ENCODE measurements at regions not wholly inside any gene's neighbourhood (a gene's known extent, or its start where the extent isn't known, plus 50 kb on each side); places are given as distances from the start of the nearest gene placed in this dataset.
A peak's percentile ranks its signal among the peaks of the same experiment; 100 is the strongest.

DNA sequence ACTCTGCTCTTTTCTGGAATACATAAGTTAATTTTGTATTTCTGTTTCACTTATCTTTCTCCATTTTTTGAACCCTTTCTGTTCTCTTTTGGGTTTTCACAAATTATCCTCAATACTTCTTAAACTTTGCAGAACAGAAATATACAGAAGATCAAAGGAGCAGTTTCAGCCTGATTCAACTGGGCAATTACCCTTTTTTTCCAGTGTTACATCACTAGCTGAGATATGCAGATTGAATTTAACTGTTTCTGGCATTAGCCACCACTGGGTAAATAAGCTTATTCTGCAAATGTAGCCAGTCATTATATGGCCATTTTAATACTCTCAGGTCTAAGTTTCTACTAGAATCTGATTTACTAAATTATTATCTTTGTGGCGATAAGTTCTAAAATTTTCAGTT is 66.9 kb upstream of the GRID2 start:
- Histone ChIP-seq H3K36me3 (ENCODE audit: control insufficient read depth, insufficient read depth, low read length) (no peaks in the 10 kb centered on the region), H3K4me2 (ENCODE audit: extremely low read depth, insufficient read depth, low read length) (no peak overlapping the region), H3K79me2 (ENCODE audit: control insufficient read depth, insufficient read depth, low read length) (no peaks in the 10 kb centered on the region), H3K27me3 (ENCODE audit: control insufficient read depth, insufficient read depth, low read length) (no peaks in the 10 kb centered on the region), H4K20me1 (ENCODE audit: control insufficient read depth, extremely low read depth, insufficient read depth, low read length) (no peaks in the 10 kb centered on the region), H3K9ac (ENCODE audit: insufficient read depth, low read length) (no peak overlapping the region), H3K9me3 (ENCODE audit: control insufficient read depth, insufficient read depth, low read depth, low read length) (no peaks in the 10 kb centered on the region), H3K27ac (ENCODE audit: insufficient read depth, low read length) (no peak overlapping the region), H2AFZ (ENCODE audit: low read length) (no peak overlapping the region), H3K4me3 (replicated peaks in 1 of 4; ENCODE audit: control extremely low read depth in 1 of 4, insufficient read depth in 1 of 4, low read depth in 3 of 4, low read length in 4 of 4) (no peak overlapping the region), H3K4me1 (ENCODE audit: control insufficient read depth, extremely low read depth, insufficient read depth, low read length) (peaks cover 12% of the 10 kb centered on the region)
- DNase-seq (ENCODE audit: low read depth in 2 of 2), result peak; percentile 71 to 82
- no peak for TF ChIP-seq EZH2 (IDR thresholded peaks at IDR 0.05; ENCODE audit: low read length, missing control alignments)

DNA sequence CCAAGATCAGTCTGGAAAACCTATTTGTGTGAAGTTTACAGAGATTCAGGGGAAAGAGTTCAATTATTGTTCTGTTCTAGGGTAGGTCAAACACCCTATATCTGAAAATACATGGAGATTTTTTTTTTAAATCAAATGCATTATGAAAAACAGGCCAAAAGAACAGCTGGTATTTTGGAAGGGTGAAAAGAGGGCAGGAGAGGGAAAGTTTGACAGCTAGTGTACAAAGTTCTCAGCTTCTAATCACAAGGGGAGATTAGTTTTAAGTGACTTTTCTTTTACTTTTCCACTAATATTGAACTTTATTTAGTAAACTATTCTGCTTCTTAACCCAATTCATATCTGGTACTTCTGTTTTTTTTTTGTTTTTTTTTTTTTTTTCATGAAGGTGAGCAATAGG is 66.2 kb upstream of the GRID2 start:
- Histone ChIP-seq H3K4me2 (ENCODE audit: extremely low read depth, insufficient read depth, low read length) (no peak overlapping the region), H3K79me2 (ENCODE audit: control insufficient read depth, insufficient read depth, low read length) (no peaks in the 10 kb centered on the region), H2AFZ (ENCODE audit: low read length) (no peak overlapping the region), H3K9me3 (ENCODE audit: control insufficient read depth, insufficient read depth, low read depth, low read length) (no peaks in the 10 kb centered on the region), H3K27ac (ENCODE audit: insufficient read depth, low read length) (no peak overlapping the region), H3K4me3 (replicated peaks in 1 of 4; ENCODE audit: control extremely low read depth in 1 of 4, insufficient read depth in 1 of 4, low read depth in 3 of 4, low read length in 4 of 4) (no peak overlapping the region), H4K20me1 (ENCODE audit: control insufficient read depth, extremely low read depth, insufficient read depth, low read length) (no peaks in the 10 kb centered on the region), H3K4me1 (ENCODE audit: control insufficient read depth, extremely low read depth, insufficient read depth, low read length) (peaks cover 12% of the 10 kb centered on the region), H3K9ac (ENCODE audit: insufficient read depth, low read length) (no peak overlapping the region), H3K36me3 (ENCODE audit: control insufficient read depth, insufficient read depth, low read length) (no peaks in the 10 kb centered on the region), H3K27me3 (ENCODE audit: control insufficient read depth, insufficient read depth, low read length) (no peaks in the 10 kb centered on the region)
- DNase-seq (ENCODE audit: low read depth in 2 of 2), result no peak
- TF ChIP-seq, protein P1, sequence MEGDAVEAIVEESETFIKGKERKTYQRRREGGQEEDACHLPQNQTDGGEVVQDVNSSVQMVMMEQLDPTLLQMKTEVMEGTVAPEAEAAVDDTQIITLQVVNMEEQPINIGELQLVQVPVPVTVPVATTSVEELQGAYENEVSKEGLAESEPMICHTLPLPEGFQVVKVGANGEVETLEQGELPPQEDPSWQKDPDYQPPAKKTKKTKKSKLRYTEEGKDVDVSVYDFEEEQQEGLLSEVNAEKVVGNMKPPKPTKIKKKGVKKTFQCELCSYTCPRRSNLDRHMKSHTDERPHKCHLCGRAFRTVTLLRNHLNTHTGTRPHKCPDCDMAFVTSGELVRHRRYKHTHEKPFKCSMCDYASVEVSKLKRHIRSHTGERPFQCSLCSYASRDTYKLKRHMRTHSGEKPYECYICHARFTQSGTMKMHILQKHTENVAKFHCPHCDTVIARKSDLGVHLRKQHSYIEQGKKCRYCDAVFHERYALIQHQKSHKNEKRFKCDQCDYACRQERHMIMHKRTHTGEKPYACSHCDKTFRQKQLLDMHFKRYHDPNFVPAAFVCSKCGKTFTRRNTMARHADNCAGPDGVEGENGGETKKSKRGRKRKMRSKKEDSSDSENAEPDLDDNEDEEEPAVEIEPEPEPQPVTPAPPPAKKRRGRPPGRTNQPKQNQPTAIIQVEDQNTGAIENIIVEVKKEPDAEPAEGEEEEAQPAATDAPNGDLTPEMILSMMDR (conservative IDR thresholded peaks at IDR 0.05 in 1 of 2, IDR thresholded peaks at IDR 0.05 in 1 of 2; ENCODE audit: low read depth in 1 of 2, low read length in 2 of 2), result no peak
- TF ChIP-seq EZH2 (IDR thresholded peaks at IDR 0.05; ENCODE audit: low read length, missing control alignments), result no peak

DNA sequence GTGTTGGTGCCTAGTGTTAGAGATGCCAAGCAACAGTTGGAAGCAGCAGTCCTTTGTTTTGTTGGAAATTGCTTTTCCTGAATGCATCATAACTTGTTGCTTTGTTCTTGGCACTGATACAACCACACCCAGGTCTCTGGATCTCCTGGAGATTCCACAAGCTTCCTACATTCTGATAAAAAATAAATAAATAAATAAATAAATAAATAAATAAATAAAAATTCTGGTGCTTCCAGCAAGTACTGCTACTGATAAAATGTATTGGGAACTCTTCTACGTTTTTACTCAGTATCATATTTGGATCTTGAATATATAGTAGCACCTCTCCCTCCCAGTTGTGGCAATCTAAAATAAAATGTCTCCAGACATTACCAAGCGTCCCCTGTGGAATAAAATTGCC is 62.7 kb upstream of the GRID2 start:
- Histone ChIP-seq H3K9me3 (ENCODE audit: control insufficient read depth, insufficient read depth, low read depth, low read length) (no peaks in the 10 kb centered on the region), H2AFZ (ENCODE audit: low read length) (no peak overlapping the region), H3K4me3 (replicated peaks in 1 of 4; ENCODE audit: control extremely low read depth in 1 of 4, insufficient read depth in 1 of 4, low read depth in 3 of 4, low read length in 4 of 4) (no peak overlapping the region), H3K27me3 (ENCODE audit: control insufficient read depth, insufficient read depth, low read length) (no peaks in the 10 kb centered on the region), H3K36me3 (ENCODE audit: control insufficient read depth, insufficient read depth, low read length) (no peaks in the 10 kb centered on the region), H4K20me1 (ENCODE audit: control insufficient read depth, extremely low read depth, insufficient read depth, low read length) (no peaks in the 10 kb centered on the region), H3K79me2 (ENCODE audit: control insufficient read depth, insufficient read depth, low read length) (no peaks in the 10 kb centered on the region), H3K9ac (ENCODE audit: insufficient read depth, low read length) (no peak overlapping the region), H3K4me1 (ENCODE audit: control insufficient read depth, extremely low read depth, insufficient read depth, low read length) (peaks cover 5% of the 10 kb centered on the region), H3K27ac (ENCODE audit: insufficient read depth, low read length) (no peak overlapping the region), H3K4me2 (ENCODE audit: extremely low read depth, insufficient read depth, low read length) (no peak overlapping the region)
- TF ChIP-seq EZH2 (IDR thresholded peaks at IDR 0.05; ENCODE audit: low read length, missing control alignments), result no peak
- TF ChIP-seq, protein P1 (conservative IDR thresholded peaks at IDR 0.05 in 1 of 2, IDR thresholded peaks at IDR 0.05 in 1 of 2; ENCODE audit: low read depth in 1 of 2, low read length in 2 of 2), result no peak
- DNase-seq (ENCODE audit: low read depth in 2 of 2), result no peak
